GM19468 (cell line): ENCODE measurements at regions not wholly inside any gene's neighbourhood (a gene's known extent, or its start where the extent isn't known, plus 50 kb on each side); places are given as distances from the start of the nearest gene placed in this dataset.
"Not testable (repeated sequence)": the region's sequence is repeated elsewhere in the genome, so short reads cannot be mapped to it uniquely, and the experiment has no call there.

ENCODE experiments used
- ATAC-seq: cut with Tn5 transposase; IDR thresholded peaks from one replicate; pipeline ENCODE4 v1.9.1; 2021; ENCODE audit warnings: mild to moderate bottlenecking, moderate library complexity, moderate number of reproducible peaks; ENCODE audit not compliant: unreplicated experiment; ENCODE audit errors: extremely low read depth

DNA sequence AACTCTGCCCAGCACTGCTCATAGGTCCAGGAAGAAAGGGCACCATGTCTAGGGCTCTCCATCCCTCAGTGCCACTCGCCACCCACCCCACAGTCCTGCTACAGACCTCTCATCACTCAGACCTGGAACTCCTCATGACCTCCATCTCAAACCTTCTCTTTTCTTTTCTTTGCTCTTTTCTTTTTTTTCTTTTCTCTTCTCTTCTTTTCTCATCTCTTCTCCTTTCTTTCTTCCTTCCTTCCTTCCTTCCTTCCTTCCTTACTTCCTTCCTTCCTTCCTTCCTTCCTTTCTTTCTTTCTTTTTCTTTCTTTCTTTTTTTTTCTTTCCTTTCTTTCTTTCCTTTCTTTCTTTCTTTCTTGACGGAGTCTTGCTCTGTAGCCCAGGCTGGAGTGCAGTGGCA lies 122.2 kb downstream of the KLF6 start:
- no peak for ATAC-seq

DNA sequence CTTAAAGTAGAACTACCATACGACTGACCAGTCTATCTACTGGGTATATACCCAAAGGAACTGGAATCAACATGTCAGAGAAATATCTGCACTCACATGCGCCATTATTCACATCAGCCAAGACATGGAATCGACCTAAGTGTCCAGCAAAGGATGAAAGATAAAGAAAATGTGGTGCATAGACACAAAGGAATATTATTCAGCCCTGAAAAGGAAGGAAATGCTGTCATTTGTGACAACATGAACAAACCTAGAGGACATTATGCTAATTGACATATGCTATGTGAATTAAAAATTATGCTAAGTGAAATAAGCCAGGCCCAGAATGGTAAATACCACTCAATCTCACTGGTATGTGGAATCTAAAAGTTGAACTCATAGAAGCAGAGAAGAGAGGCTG lies 123.7 kb downstream of the KLF6 start:
- ATAC-seq, result no peak

- no peak for ATAC-seq
Measured at GRCh38 chr10:3660753-3661152, 124.3 kb downstream of the KLF6 start.

DNA sequence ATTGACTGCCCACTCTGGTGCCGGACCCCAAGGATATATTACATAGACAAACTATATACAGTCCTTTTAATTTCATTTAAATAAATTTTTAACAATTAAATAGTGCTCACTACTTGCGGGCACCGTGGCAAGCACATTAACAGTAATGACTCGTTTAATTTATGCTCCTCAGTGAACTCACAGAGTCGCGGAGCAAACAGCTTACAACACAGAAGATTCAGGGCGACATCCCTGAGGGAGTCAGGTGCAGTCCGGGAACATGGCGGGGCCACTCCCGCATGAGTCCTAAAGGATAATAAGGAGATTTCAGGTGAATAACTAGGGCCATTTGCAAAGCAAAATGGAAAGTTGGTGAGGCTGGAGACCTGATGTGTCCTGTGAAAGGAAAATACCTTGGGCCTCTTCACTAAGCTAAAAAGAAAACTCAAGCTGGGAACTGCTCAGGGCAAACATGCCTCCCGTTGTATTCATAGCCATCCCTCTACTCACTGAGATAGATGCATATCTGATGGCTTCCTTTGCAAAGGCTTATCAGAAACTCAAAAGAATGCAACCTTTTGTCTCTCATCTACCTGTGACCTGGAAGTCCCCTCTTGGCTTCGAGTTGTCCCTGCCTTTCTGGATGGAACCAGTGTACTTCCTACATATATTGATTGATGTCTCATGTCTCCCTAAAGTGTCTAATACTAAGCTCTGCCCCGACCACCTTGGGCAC lies 125.6 kb downstream of the KLF6 start:
- no peak for ATAC-seq

DNA sequence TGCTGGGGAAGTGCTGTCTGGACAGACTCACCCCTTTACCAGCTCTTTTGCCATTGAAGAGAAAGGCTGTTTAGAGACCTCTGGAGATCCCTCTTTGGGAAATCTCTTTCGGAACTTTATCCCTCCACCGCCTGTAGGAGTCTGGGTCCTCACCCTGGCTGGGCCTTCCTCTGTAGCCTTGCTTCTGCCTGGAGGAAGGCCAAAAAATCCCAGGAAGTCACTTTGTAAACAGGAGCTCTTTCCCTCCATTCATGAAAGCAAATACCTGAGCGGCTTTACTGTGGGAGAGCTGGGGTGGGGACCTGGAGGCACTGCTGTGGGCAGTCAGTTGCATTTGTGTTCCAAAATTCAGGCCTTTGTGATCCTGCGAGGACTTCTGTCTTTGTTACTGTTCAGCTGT lies 126.2 kb downstream of the KLF6 start:
- ATAC-seq, result no peak

DNA sequence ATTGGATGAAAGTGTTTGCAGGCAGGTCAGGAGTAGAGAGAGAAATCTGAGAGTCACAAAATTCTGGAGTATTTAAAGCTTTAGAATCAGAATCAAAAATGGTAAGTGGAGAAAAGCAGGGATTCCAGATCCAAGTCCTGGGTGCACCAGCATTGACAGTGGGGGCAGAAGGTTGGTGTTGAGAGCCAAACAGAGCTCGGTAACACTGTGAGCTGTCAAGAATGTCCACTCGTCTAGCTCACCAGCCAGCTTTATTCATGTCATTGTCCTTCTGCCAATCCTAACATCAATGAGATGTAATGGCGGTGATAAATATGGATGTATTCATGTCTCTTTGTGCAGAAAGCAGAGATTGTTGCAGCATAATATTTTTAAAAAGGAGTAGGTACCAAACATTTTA lies 128.8 kb downstream of the KLF6 start:
- no peak for ATAC-seq

DNA sequence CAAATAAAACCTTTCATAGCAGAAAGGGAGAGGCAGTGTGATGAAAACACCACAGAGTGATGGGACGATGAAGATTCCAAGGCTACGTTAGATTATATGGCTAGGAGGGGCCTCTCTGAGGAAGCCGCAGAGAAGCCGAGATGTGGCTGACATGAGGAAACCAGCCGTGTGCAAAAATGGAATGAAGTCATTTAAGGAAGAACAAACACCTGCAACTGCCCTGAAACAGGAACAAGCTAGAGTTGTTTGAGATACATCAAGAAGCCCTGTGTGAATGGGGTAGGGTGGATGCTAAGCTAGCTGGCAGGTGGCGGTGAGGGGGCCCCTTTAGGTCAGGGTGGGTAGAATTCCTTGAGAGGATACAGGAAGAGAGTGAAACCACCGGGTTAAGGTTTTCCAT lies 129.5 kb downstream of the KLF6 start:
- ATAC-seq, result no peak

DNA sequence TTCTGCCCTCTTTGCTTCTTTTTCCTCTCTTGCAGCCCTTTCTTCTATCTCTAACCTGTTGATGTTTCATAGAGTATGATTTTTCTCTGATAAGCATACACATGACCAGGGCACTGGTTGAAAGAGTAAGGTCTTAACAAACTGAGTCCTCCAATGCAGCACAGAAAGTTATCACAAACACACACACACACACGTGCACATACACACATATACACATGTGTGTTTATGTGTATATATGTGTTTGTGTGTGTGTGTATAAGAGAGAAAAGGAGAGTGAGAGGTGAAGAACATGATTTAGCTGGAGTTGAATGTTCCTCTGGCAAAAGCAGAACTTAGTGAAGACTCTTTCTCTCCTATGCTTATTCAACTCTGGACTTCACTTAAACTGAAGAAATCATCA lies 130.0 kb downstream of the KLF6 start:
- no peak for ATAC-seq

GRCh38 chr10:3654496-3654895 lies 130.5 kb downstream of the KLF6 start:
- ATAC-seq, result no peak

GRCh38 chr10:3653303-3653702 lies 131.7 kb downstream of the KLF6 start:
- ATAC-seq, result not testable (repeated sequence)

GRCh38 chr10:3652886-3653285 lies 132.1 kb downstream of the KLF6 start:
- ATAC-seq, result no peak

DNA sequence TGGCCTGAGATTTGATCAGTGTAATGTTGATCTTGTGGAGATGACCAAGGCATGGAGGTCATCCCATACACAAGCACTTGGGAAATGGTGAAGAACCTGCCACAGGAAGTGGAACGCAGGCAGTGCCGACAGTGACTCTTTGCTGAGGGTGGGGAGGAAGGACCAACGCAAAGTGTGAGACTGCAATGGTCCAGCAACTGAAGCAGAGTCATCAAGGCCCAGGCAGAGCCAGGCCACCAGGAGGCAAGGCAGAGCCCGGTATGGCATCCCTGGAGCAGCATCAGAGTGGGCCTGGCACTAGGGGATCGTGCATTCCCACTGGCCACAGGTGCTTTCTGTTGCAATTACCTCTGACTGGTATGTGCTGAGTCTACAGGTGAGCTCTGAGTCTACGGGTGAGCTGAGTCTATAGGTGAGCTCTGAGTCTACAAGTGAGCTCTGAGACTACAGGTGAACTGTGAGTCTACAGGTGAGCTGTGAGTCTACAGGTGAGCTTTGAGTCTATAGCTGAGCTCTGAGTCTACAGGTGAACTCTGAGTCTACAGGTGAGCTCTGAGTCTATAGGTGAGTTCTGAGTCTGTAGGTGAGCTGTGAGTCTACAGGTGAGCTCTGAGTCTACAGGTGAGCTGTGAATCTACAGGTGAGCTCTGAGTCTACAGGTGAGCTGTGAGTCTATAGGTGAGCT lies 132.9 kb downstream of the KLF6 start:
- ATAC-seq, result no peak

DNA sequence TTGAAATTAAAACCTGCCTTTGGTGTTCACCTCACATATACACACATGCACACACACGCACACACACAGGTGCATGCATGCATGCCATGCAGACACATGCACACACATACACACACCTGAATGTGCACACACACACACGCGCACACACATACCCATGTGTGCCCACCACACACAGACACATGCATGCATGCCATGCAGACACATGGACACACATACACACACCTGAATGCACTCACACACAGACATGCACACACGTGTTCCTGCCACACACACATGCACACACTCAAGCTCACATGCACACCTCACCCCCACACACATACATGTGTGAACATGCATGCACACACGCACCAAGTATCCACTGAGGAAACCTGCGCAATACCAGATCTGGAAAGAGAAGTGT lies 136.4 kb downstream of the KLF6 start:
- ATAC-seq, result no peak

DNA sequence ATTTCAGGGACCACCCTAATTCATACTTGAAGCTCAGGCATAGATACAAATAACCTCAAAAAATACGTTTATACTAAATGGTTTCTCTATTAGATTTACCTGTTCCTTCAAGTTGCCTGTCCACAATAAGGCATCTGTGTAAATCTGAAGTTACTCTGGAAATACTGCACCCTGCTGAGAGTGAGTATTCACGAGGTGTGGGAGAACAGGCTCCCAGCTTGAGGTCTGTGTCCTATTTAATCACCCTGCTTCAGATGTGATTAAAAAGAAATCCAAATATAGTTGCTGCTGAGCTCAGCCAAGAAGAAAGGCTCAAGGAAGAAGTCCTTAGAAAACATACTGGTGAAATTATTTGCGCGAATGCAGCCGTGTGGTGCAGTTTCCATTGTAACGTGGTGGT lies 136.8 kb downstream of the KLF6 start:
- ATAC-seq, result no peak

DNA sequence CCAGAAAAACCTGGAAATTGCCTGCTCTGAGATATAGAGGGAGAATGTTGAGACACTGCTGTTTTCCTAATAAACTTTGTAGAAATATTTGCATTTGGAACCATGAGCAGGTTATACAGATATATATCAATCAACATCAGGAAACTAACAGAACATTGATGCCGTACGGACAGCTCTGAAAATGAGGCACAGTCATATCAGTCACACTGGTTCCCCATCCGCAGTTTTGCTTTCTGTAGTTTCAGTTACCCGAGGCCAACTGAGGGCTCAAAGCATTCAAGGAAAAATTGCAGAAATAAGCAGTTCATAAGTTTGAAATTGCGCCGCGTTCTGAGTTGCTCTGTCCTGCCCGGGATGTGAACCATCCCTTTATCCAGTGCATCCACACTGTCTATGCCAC lies 137.9 kb downstream of the KLF6 start:
- ATAC-seq, result no peak

GRCh38 chr10:3645406-3645805 lies 139.6 kb downstream of the KLF6 start:
- no peak for ATAC-seq

DNA sequence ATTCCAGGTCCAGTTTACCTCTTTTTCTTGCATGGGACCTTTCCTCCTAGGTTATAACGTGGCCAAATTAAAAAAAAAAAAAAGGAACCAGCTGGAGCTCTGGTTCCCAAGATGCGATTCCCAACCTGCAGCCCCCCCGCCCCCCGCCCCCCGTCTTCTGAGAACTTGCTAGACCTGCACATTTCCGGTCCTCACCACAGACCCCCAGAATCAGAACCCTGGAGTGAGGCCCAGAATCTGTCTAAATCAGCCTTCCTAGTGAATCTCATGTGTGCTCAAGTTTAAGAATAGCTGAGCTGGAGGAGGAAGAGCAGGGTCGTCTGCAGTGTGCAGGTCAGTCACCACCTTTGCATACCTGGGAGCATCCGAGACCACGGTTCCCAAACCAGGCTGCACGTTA lies 144.2 kb downstream of the KLF6 start:
- ATAC-seq, result no peak

DNA sequence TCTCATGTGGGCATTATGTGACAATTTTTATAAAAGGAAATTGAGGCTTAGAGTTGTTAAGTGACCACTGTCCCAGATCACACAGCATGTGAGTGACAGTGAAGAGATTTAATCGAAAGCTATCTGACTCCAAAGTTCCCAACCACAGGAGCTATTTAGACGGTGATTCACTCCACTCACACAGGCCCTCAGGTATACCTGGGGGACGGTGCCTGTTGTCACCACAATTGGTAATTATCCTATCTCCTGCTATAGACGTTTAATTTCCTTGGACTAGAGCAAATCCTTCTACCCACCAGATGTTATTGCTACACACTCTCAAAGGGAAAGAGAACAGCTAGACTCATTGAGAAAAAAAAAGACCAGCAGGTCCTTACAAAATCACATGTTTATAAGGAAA lies 145.5 kb downstream of the KLF6 start:
- ATAC-seq, result no peak

DNA sequence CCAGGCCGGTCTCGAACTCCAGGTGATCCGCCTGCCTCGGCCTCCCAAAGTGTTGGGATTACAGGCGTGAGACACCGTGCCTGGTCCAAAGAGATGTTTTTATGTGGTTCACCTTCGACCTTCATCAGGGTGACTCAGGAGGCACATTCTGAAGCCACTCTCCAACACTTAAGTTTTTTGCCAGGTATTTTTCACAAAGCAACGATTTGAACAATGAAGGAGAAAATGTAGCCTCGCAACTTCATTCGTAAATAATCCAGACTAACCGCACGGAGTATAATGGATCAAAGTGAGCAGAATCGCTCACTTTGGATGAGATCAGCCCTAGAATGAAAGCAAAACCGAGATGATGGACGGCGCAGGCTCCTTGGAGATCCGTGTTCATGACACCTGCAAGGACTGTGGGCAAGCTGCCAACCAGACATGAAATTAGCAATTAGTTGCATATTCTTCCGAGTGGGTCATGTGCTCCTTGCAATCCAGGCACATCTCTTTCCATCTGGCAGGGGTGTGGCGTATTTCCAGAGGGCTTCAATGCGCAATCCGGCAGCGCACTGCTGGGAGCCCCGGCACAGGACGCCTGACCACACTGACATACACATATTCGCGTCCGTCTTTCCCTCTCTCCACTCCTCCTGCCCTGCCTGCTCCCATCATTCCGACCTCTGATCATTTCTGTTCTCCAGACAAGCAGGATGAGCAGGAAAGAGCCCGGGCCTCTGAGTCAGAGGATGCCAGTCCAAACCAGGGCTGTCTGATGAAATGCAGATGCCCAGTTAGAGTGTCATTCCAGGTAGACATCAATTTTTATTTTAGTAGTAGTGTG lies 148.4 kb downstream of the KLF6 start:
- ATAC-seq, result no peak

GRCh38 chr10:3635697-3636096 lies 149.3 kb downstream of the KLF6 start:
- ATAC-seq, result no peak

- ATAC-seq, result no peak
Measured at GRCh38 chr10:3635211-3635671, 149.8 kb downstream of the KLF6 start.
